HG03159 (cell line): ENCODE measurements at regions not wholly inside any gene's neighbourhood (a gene's known extent, or its start where the extent isn't known, plus 50 kb on each side); places are given as distances from the start of the nearest gene placed in this dataset.

ENCODE experiments used
- ATAC-seq: cut with Tn5 transposase; IDR thresholded peaks from one replicate; pipeline ENCODE4 v1.9.1; 2021; ENCODE audit warnings: mild to moderate bottlenecking, moderate library complexity; ENCODE audit not compliant: unreplicated experiment

DNA sequence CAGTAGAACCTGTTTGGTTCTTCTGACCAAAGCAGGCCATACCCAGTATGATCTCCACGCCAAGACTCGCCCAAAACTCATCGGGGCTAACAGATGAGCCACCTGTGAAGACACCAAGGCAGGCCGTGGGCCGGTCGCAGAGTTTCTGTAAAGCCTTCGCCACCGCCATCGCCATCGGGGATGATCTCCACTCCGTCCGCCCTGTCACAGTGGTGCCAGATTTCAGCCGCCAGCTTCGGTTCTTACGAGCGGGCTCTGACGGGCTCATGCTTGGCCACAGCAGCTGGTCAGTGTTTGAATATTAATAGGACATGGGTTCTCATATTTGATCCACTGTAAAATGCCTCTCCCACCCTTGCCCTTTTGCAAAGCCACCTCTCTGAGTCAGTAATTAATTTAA lies 113.2 kb upstream of the TMEM132D start:
- ATAC-seq, result no peak

- ATAC-seq, result no peak
These were observed 114.0 kb upstream of the TMEM132D start for GRCh38 chr12:130017591-130018449.

- no peak for ATAC-seq
These were observed 114.8 kb upstream of the TMEM132D start for GRCh38 chr12:130018614-130019013.

DNA sequence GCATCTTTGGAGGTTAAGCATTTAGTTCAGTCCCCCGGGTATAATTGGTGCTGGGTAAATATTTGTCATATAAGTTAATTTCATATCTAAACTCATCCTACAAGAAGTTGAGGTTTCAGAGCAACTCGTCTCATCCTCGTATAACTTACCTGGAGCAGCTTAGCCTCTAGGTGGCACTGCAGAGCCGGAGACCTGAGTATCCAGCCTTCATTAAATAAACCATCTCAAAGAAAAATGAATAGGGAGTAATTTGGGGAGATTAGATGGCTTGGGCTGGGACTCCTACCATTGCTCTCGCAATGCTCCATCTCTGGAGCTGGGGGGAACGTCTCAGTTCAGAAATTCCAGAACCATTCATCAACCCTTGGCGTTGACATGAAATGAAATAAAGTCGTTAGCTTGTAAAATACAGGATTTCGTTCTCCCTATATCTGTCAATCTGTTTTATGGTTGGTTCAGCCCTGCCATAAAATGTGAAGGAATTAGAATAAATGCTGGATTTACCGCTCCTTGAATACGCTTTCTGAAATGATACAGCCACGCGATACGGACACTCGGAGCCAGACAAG lies 122.9 kb upstream of the TMEM132D start:
- no peak for ATAC-seq

DNA sequence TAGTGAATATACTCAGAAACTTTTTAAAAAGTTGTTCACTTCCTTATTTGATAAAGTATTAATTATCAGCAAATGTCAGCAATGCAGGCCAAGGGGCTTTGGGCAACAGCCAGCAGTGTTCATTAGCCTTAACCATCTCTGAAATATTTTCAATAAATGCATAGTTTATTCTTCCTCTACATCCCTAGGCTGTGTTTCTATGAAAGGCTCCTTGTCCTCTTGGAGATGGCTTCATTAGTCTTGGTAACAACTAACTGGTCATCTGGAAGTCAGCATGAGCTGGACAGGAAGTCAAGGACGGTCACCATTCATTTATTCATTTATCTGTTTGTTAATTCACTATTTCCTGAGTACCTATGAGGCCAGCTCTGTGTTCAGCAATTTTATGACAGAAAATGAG lies 124.0 kb upstream of the TMEM132D start:
- no peak for ATAC-seq

DNA sequence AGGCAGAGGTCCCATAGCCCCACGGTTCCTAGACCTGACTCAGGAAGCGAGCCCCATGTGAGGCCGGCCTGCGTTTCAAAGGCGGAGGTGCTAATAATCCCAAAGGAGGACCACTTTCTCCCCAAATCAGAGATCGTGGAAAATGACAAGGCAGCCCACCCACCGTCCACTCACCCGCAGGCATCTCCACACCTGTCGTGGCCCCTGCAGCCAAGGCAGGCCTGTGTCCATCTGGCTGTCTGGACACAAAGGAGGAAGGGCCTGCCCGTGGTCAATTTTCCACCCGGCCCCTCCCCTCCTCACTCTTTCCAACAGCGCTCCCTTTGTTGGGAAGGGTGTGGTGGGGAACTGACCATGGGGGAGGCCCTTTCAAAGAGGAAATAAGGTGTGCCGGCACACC lies 125.3 kb upstream of the TMEM132D start:
- no peak for ATAC-seq

GRCh38 chr12:130031041-130031440 lies 127.2 kb upstream of the TMEM132D start:
- ATAC-seq, result no peak

GRCh38 chr12:130031571-130032189 lies 127.9 kb upstream of the TMEM132D start:
- peak; percentile 84 for ATAC-seq

- no peak for ATAC-seq
These were observed 120.1 kb upstream of the FZD10 start for GRCh38 chr12:130041983-130042812.

GRCh38 chr12:130043685-130044406 lies 118.4 kb upstream of the FZD10 start:
- ATAC-seq, result no peak

DNA sequence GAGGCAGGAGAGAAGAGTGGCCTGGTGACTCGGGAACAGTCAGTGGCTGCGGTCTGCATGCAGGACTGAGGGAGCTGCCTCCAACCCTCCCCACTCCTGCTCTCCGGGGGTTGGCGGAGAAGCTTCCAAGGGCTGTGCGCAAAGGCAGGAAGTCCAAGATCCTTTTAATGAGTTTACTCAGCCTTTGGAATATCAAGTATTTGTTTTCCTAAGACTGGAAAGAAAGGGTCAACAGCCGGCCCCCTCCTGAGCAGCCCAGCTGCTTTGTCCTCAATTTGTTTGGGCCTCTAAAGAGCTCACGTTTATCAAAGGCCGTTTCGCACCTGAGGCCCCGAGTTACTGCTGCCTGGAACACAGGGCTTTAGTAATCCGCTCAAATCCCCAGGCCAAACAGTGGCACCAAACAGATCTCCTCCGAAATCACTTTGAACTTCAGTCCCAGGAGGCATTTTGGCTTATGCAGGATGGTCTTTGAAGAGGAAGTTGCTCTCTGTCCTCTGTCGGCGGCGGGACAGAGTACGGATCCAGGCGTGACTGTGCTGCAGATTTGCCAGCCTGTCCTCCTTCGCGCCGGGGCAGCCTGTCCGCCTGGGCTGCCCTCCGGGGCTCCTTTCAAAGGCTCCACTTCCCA lies 117.2 kb upstream of the FZD10 start:
- no peak for ATAC-seq

GRCh38 chr12:130049666-130050065 lies 112.6 kb upstream of the FZD10 start:
- no peak for ATAC-seq

DNA sequence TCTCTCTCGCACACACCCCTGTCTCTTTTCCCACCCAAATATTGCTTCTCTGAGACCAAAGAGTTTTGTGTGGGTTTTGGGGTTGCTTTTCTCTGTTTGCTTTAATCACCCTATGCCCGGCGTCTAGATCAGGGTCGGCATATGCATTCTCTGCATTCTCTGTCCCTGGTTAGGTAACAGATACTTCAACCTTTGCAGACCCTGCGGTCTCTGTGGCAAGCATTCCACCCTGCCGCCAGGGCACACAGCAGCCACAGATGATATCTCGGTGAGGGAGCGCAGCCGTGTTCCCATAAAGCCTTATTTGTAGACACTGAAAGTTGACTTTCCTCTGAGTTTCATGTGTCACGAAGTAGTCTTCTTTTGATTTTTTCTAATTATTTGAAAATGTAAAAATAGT lies 110.4 kb upstream of the FZD10 start:
- no peak for ATAC-seq

- ATAC-seq, result no peak
These were observed 108.6 kb upstream of the FZD10 start for GRCh38 chr12:130053651-130054069.

- no peak for ATAC-seq
These were observed 107.5 kb upstream of the FZD10 start for GRCh38 chr12:130054803-130055202.

DNA sequence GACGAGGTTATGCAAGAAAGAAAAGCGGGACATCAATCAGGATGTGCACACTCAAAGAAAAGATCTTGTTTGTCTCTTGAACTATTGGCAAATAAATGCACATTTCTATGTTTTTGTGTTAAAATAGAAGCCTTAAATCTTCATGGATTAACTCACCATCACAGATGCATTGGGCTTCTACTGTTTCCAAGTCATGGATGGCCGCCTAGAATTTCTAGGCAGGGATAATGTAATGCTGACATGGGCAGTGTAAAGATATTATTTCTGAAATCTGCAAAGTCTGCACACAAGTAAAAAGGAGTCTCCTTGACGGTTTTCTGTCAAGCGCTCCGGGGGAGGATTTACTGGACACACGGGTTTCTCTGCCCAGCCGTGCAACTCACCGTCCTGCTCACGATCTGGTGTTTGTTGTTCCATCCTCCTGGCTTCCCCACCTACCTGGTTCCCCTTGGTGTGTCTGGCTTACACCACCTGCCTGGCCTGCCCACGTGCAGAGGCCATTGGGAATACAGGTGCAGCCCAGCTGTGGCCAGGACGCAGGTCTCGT lies 103.3 kb upstream of the FZD10 start:
- no peak for ATAC-seq

DNA sequence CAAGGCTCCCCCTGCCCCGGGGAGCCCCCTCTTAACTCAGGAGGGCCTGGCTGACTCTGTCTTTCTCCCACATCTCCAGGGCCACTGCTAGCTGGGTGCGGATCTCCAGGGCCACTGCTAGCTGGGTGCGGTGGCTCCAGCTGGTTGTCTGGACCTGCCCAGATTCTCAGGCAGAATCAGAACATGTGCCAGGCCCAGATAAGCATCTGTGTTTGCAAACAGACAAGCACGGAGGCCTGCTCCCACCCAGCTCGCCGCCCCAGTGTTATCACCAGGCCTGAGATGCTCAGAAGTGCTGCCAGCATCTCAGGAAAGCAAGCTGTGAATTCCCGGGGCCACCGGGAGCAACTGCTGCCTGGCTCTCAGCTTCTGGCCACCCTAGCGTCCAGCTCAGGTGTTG lies 98.4 kb upstream of the FZD10 start:
- ATAC-seq, result no peak

DNA sequence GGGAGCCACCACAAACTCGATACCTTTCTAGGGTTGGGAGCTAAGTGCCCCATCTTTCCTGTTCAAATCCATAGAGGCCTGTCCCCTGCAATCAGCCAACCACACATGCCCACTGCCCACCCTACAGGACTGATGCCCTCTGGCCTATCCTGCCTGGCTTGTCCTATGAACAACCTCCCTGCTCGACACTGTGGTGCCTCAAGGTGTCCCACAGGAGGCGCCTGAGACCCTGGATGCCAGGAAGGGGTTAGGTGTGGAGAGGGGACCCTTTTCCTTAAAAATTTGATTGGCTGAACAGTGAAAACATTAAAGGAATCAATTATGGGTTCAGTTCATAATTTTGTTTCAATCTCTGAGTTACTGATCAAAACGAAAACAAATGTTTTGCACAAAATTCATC lies 97.3 kb upstream of the FZD10 start:
- ATAC-seq, result no peak

DNA sequence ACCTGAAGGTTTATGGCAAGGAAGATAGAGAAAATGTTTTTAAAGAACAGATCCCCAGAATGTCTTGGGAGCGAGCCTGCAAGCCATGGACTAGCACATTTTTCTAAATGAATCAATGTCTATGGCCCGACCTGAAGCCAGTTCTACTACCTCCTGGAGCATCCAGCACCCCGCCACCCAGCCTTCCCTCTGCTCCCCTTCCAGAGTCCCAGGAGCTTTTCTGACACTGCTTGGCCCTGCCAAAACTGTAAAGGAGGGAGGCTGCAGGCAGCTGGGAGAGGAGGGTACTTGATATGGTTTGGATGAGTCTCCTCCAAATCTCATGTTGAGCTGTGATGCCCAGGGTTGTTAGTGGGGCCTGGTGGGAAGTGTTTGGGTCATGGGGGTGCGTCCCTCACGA lies 95.5 kb upstream of the FZD10 start:
- no peak for ATAC-seq

DNA sequence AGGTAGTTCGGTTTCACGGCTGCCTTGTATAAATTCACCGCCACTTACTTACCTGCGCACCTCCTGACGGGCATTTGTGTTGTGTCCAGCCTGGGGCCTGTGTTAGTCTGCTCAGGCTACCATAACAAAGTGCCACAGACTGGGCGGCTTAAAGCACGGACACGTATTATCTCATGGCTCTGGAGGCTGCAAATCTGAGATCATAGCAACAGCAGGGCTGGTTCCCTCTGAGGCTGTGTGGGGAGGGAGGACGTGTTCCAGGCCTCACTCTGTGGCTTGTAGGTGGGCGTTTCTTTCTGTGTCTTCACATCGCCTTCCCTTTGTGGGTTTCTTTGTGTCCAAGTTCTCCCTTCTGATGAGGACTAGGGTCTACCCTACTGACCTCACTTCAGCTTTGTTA lies 93.5 kb upstream of the FZD10 start:
- no peak for ATAC-seq
